ENCODE measurements at regions not wholly inside any gene's neighbourhood (a gene's known extent, or its start where the extent isn't known, plus 50 kb on each side); places are given as distances from the start of the nearest gene placed in this dataset.
A peak's percentile ranks its signal among the peaks of the same experiment; 100 is the strongest.
"Not testable (repeated sequence)": the region's sequence is repeated elsewhere in the genome, so short reads cannot be mapped to it uniquely, and the experiment has no call there.

DNA sequence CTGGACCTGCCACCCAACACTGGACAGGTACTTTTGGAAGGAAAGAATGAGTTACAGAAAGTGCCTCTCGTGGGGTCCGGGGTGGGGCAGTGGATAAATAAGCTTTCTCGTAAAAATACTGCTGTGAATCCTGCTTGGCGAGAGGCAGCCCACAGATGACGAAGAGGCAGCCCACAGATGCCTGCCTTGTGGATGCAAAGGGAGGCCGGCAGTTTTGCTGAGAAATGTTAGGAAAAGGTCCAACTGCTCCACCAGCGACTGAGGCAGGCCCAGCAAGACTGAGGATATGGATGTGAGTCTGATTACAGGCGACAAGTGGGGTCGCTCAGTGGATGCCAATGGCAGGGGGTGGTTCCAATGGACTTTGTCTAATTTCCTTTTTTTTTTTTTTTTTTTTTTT, 79.1 kb upstream of the PPP1R26 start:
- DNase-seq = peak in 15 of 58 donors; percentile 5 to 55 (median 23)

DNA sequence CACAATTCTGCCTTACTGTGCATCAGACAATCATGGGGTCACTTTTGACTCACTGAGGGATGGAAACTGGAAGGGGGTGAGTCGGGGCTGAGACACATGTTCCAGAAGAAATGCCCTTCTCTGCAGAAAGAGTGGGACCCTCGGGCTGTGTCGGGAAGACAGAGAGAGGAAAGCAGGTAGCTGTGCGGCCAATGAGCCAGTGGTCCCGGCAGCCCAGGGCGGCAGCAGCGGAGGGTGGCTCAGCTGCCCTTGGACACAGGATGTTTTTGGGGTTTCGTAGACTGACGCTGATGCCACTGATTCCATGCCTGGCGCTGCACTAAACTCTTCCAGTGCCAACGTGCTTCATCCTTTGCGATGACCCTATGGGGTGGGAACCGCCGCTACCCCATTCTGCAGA, 78.4 kb upstream of the PPP1R26 start:
- no peak for DNase-seq

DNA sequence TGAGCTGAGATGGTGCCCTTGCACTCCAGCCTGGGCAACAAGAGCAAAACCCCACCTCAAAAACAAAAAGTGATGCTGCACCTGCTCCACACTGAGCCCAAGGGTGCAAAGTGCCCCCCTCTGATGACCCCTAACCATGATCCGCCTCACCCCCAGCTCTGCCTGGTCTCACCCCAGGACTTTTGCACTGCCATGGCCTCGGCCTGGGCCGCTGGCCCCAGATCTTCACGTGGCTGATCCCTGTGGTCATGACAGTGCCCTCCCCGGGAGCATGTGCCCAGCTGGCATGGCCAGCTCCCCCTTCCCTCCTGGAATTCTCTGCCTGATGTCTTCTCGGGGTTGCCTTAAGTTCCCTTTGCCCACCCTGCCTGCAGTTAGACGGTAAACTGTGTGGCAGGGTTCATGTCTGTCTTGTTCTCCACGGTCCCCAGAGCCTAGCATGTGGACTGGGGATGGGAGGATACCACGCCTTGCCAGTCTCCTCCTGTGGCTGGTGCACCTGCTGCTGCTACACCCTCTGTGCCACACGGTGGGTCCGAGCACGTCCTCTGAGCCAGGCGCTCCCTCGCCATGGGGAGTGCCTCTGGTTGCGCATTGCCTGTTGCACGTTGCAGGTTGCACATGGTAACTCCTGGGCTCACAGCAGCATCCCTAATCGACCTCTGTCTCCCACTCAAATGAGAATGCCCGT, 77.4 kb upstream of the PPP1R26 start:
- no peak for DNase-seq

DNA sequence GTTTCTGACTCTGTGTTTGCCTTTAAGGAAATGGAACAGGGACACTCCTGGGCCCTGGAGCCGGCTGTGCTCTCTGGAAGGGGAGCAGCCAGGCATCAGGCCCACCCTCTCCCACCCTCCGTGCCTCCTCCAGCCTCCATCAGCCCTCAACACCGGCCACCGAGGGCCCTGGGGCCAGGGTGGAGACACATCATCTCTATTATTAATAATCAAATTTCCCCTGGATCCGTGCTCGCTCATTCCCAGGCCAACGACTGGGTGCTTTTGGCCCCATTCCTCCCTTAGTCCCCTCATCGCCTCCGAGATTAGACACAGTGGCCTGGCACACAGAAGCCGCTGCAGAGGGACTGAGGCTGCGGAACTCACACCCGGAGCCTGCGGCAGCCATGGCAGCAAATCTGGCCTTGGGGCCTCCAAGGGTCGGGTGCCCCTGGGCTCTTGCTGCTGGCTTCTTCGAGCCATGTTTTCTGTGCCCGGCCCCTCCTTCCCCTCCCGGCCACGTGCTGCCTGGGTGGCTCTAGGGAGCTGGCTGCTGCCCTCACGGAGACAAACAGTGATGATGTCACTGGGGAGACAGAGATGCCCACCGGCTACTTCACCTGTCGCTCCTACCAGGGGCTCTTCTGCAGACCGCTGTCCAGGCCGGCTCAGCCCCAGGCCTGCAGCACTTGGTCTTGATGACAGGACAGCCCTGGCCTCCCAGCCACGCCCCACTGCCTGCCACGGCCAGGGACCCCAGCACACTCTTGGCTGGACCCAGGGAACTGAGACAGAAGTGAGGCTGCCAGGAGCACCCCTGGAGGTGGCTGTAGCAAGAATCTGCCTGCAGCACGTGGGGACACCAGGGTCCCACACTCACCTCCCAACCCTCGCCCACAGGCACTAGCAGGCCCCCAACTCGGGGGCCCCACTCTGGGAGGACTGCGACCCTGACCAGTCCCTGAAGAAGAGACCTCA, 76.6 kb upstream of the PPP1R26 start:
- DNase-seq = no peak

DNA sequence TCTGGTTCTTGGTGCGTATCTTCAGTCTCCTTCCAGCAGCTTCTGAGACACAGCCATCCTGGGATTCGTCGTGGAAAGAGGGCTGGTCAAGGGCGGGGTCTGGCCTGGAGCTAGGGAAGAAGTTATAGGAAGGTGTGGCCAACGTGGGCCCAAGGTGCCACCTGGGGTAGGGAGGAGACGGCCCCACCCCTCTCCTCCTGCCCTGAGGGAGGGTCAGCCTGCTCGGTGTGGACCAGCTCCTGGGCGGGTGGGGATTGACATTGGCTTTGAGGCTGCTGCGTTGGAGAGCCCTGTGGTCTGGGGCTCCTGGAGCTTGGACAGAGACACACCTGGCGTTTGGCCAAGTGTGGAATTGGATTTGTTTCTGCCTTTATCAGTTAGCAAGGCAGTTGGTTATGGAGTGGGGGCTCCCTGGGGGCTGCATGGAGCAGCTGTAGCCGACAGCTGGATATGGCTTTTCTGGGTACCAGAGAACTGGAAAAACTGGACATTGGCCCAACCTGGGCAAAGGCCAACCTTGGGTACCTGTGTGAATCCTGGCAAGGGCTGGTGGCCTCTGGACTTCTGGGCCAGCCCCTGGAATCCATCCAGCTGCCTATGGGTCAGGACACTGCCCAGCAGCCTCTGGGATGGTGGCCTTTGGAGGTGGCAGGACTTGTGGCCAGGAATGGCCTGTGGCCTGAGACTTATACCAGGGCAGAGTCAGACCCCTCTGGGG, 75.7 kb upstream of the PPP1R26 start:
- no peak for DNase-seq

DNA sequence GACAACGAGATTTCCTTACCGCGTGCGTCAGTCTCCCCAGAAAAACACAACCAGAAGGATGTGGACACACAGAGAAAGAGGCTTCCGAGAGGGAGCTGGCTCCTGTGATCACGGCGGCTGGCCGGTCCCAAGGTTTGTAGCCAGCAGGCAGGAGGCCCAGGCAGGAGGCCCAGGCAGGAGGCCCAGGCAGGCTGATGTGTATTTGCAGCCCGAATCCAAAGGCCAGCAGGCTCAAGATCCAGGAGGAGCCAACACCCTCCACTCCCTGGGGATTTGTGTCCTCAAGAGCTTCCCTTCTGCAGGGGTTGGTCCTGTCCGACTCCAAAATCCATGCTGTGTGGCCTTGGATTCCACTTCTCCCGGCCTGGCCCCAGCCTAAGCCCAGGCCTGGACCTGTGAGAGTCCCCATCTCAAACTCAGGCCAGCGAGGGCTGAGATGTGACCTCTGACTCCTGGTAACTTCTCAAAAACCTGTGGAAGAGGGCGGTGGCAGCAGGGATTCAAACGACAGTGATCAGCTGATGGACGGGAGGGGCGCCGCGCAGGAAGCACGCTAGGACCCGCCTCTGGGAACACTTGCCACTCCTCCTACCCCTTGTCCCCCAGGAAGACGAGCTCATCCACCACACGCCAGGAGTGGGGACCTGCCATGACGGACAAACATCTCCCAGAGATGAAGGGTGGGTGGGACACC, 75.0 kb upstream of the PPP1R26 start:
- DNase-seq = no peak

DNA sequence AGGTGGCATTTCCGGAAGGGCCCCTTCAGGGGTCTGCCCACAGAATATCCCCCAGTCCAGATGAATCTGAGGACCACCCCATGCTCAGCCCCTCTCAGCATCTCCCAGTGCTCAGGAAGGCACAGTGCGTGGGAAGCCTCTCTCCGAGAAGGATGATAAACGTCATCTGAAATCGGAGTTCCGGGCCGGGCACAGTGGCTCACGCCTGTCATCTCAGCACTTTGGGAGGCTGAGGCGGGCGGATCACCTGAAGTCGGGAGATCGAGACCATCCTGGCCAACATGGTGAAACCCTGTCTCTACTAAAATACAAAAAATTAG, 74.5 kb upstream of the PPP1R26 start:
- not testable (repeated sequence) for DNase-seq

DNA sequence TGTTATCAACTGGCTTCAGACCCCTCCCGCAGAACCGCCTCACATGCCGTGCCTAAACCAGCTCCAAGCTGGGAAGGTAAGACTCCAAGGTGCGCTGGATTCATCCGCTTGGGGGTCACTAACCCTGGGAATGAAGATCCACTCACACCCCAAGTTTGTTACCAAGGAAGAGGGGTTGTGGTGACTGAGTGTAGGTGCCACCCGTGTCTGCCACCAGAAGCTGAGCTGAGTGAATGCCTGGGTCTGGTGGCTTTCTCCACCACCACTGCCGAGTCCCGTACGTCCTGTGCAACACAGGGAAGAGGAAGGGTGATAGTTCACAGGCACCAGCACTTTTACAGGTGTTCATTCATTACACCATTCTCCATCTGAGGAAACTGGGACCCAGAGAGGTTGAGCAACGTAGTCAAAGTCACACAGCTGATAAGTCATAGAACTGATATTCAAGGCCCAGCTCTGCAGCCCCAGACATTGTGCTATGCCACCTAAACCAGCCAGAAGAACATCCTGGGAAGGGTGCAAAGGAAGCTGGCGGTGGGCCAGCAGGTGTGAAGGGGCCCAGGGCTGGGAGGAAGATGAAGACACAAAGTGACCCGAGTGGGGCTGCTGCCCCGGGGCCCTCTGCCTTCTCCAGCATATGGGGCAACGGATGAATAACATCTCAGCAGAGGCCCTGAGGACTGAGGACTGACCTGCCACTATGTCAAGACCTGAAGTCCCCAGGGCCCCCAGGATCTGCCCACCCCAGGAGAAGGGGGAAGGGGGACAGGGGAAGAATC, 70.9 kb upstream of the PPP1R26 start:
- DNase-seq = no peak

DNA sequence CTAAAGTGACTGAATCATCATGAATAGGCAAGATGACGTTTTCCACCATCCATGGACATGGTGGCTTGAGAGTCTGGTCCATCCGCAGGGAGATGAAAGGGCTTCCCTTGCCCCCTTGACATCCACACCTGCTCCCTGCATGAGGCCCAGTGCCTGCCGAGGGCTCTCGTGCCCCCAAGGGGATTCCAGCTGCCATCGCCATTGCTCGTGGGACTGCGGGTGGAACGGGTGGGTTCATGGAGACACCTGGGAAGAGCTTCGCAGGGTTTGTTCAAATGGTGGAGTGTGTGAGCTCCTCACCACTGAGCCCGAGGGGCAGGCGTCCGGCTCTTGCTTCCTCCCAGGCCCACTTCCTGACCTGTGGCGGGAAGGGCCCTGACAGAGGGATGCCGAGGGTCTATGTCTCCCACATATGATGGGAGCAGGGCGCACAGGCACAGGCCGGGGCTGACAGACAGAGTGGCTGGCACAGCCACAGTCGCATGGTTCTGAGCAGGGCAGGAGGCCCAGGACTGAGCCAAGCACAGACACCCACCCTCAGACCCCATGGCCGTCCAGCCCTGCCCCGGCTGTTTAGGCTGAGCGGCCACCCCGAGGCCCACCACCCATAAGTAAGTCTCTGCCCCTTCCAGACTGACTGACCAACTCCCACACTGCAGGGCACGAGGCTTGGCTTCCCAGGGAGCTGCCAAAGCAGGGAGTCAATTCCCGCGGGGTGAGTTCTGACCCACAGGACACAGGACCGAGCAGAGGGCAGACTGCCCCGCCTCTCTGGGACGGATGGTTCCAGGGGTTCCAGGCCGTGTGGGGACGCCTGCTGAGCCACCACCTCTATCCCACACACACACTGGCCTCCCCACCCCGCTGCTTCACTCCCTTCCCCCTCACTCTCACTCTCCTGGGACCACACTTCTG, 70.0 kb upstream of the PPP1R26 start:
- no peak for DNase-seq

DNA sequence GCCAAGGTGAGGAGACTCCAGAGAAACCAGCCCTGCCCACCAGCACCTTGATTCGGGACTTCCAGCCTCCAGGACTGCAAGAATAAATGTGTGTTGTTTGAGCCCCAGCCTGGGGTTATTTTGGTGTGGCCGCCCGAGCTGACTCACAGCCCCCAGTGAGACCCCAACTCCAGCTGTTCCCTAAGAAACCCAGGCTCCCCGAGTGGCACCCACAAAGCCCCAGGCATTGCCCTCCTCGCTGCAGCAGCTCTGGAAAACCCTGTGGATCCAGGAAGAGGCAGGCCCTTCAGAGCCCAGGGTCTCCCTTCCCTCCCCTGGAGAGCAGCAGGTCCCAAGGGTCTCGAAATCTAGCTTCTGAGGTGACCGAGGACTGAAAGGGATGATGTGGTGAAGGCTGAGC, 69.2 kb upstream of the PPP1R26 start:
- no peak for DNase-seq

DNA sequence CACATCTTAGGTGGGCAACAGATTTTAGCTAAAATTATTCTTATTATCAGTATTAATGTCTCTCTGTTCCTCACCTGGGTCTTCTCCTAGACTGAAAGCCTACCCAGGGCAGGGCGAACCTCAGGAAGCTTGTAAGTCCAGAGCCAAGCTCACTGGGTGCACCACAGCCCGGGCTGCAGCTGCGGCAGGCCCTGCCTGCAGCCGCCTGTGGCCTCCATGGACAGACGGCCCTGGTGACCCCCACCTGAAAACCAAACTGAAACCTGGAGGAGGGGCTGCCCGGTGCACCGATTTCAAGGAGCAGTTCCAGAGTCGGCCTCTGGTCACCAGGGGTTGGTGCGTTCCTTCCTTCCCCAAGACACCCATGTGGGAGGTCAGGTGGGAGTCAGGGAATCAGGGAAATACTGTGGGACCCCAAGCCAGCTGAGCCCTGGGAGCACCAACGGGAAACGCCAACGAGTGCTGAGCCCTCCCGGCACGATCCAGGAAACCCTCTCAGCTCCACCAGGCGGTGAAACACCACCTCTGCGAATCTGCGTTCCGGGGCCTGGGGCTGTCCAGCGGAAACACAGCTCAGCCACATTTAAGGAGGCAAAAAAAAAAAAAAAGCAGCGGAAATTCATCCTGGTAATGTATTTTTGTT, 68.6 kb upstream of the PPP1R26 start:
- no peak for DNase-seq

DNA sequence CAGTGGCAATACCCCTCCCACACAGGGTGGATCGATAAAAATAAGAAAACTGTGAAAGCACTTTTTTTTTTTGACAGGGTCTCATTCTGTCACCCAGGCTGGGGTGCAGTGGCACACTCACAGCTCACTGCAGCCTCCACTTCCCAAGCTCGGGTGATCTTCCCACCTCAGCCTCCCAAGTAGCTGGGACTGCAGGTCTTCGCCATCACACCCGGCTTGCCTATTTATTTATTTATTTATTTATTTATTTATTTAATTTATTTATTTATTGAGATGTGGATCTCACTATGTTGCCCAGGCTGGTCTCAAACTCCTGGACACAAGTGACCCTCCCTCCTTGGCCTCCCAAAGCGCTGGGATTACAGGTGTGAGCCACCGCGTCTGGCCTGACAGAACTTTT, 68.0 kb upstream of the PPP1R26 start:
- DNase-seq = not testable (repeated sequence)

DNA sequence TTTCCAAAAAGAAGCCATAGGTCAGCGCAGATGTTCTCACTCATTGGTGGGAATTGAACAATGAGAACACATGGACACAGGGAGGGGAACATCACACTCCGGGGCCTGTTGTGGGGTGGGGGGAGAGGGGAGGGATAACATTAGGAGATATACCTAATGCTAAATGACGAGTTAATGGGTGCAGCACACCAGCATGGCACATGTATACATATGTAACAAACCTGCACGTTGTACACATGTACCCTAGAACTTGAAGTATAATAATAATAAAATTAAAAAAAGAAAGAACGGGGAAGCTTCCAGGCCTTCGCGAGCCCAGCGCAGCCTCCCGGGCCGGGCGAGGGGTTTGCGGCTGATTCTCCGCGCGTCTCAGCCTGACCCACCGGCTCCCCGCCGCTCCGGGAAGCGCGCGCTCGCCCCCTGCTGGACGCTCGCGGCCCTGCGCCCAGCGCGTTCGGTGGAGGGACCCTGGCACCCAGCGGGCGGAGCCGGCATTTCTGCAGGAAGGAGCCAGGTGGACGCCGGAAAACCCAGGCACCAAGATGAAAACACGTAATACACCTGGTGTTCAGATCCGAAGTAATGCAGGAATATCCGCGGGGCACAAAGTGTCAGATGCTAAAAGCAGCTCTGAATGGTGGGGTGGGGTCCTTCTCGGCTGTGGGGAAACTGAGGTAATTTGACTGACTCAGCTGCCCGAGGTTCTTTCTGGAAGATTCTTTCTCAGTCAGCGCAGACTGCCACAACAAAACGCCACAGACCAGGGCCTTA, 67.1 kb upstream of the PPP1R26 start:
- peak in 51 of 58 donors; percentile 20 to 82 (median 54) for DNase-seq

DNA sequence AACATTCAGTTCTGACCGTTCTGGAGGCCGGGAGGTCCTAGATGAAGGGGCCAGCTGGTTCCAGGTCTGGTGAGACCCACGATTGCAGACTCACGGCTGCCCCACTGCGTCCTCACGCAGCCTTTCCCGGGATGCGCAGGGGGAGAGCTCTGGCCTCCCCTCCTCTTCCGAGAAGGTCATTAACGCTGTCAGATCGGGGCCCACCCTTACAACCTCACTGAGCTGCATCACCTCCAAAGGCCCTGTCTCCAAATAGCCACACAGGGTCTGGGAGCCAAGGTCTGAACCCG, 66.6 kb upstream of the PPP1R26 start:
- DNase-seq = no peak

DNA sequence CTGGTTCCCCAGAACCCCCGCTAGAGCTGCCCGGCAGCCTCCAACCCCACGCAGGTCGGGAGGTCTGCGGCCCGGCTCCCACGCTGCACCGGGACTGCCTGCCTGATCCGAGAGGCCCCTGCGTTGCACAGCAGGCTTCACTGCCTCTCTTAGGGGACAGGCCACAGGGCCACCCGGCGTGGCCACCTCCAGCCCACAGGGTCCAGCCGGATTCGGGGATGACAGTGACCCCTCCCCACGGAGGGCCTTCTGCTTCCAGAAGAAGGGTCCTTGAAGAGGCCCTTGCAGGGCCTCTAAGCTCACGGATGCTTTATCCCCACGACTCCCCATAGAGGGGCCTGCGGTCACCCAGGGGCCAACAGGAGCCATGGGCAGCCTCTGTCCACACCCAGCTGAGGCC, 66.1 kb upstream of the PPP1R26 start:
- no peak for DNase-seq

DNA sequence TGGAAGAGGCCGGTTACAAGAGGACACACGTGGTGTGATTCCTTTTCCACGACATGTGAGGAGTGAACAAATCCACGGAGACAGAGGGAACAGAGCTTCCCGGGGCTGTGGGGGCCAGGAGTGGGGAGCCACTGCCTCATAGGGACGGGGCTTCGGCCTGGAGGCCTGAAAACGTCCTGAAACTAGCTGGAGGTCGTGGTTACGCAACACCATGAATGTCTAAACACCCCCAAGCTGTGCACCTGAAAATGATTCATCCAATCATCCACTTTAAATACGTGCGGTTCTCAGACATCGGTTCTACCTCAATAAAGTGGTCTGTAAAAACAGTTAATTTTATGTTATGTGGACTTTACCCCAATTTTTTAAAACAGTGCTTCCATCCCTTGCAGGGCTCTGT, 65.3 kb upstream of the PPP1R26 start:
- no peak for DNase-seq

DNA sequence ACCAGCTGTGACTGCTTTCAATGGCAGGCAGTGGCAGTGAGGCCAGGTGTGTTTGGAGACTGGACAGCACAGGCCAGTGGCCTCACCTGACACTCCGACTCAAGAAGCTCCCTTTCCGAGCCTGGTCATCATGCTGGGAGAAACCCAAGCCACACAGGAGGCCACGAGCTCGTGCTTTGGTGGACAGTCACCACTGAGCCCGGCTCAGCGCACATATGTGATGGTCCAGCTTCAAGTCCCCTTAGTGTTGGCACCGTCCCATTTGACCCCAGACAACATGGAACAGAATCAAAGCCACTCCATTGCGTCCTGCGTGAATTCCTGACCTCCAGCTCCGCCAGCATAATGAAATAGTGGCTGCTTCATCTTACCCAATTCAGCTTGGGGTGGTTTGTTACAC, 64.0 kb upstream of the PPP1R26 start:
- DNase-seq = no peak

DNA sequence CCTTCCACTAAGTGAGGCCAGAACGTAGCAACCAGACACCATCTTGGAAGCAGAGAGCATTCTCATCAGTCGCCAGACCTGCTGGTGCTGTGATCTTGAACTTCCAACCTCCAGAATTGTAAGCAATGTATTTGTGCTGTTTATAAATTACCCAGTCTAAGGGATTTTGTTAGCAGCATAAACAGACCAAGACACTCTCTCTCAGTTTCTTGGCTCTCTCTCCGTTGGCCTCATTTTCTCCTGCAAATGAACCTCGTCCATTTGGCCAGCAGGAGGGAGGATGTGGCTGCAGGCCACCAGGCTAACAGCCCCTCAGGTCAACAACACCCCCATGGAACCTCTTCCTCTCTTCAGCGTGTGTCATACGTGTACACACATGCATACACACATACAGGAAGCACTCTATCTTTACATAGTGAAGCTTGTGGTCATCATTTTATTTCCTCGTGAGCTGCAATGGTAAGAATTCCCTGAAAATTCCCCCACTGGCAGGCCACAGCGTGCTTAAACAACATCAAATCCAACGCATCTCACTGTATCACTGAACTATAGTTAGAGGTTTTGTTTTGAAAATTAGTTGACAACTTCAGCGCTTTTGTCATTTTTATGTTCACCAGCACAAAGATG, 62.8 kb upstream of the PPP1R26 start:
- DNase-seq = peak in 3 of 58 donors; percentile 7 to 30 (median 16)
